ENCODE measurements at regions not wholly inside any gene's neighbourhood (a gene's known extent, or its start where the extent isn't known, plus 50 kb on each side); places are given as distances from the start of the nearest gene placed in this dataset.

GRCh38 chr15:69530991-69531664 lies 78.5 kb downstream of the RPLP1 start:
- DNase-seq (ENCODE audit: low spot score) = no peak

- no peak for DNase-seq (ENCODE audit: low spot score)
Measured at GRCh38 chr15:69531665-69532027, 79.0 kb downstream of the RPLP1 start.

- no peak for DNase-seq (ENCODE audit: low spot score)
Measured at GRCh38 chr15:69532066-69532465, 79.4 kb downstream of the RPLP1 start.

- DNase-seq (ENCODE audit: low spot score) = no peak
Measured at GRCh38 chr15:69532856-69533255, 80.2 kb downstream of the RPLP1 start.

- no peak for DNase-seq (ENCODE audit: low spot score)
Measured at GRCh38 chr15:69533522-69533921, 80.9 kb downstream of the RPLP1 start.

- DNase-seq (ENCODE audit: low spot score) = no peak
Measured at GRCh38 chr15:69535101-69535638, 82.6 kb downstream of the RPLP1 start.

GRCh38 chr15:69535998-69536397 lies 83.4 kb downstream of the RPLP1 start:
- no peak for DNase-seq (ENCODE audit: low spot score)

- no peak for DNase-seq (ENCODE audit: low spot score)
Measured at GRCh38 chr15:69536726-69537512, 84.3 kb downstream of the RPLP1 start.

- no peak for DNase-seq (ENCODE audit: low spot score)
Measured at GRCh38 chr15:69537901-69538300, 85.3 kb downstream of the RPLP1 start.

GRCh38 chr15:69538379-69538778 lies 85.8 kb downstream of the RPLP1 start:
- no peak for DNase-seq (ENCODE audit: low spot score)

- no peak for DNase-seq (ENCODE audit: low spot score)
Measured at GRCh38 chr15:69539345-69539744, 86.7 kb downstream of the RPLP1 start.

- no peak for DNase-seq (ENCODE audit: low spot score)
Measured at GRCh38 chr15:69540622-69541021, 88.0 kb downstream of the RPLP1 start.

GRCh38 chr15:69542028-69542427 lies 89.4 kb downstream of the RPLP1 start:
- DNase-seq (ENCODE audit: low spot score) = no peak

- no peak for DNase-seq (ENCODE audit: low spot score)
Measured at GRCh38 chr15:69543681-69544364, 91.2 kb downstream of the RPLP1 start.

- DNase-seq (ENCODE audit: low spot score) = no peak
Measured at GRCh38 chr15:69544365-69545113, 91.9 kb downstream of the RPLP1 start.

- DNase-seq (ENCODE audit: low spot score) = no peak
Measured at GRCh38 chr15:69546182-69546581, 93.6 kb downstream of the RPLP1 start.

GRCh38 chr15:69548395-69549180 lies 96.0 kb downstream of the RPLP1 start:
- DNase-seq (ENCODE audit: low spot score) = no peak

GRCh38 chr15:69551391-69552056 lies 98.9 kb downstream of the RPLP1 start:
- no peak for DNase-seq (ENCODE audit: low spot score)

GRCh38 chr15:69552057-69552815 lies 99.6 kb downstream of the RPLP1 start:
- no peak for DNase-seq (ENCODE audit: low spot score)

- no peak for DNase-seq (ENCODE audit: low spot score)
Measured at GRCh38 chr15:69553686-69554085, 101.1 kb downstream of the RPLP1 start.
